HuH-7 (cell line): ENCODE measurements at regions not wholly inside any gene's neighbourhood (a gene's known extent, or its start where the extent isn't known, plus 50 kb on each side); places are given as distances from the start of the nearest gene placed in this dataset.

Source experiments
- DNase-seq: peaks from one replicate; pipeline ENCODE4 v3.0.0; 2011; ENCODE audit warnings: low spot score

DNA sequence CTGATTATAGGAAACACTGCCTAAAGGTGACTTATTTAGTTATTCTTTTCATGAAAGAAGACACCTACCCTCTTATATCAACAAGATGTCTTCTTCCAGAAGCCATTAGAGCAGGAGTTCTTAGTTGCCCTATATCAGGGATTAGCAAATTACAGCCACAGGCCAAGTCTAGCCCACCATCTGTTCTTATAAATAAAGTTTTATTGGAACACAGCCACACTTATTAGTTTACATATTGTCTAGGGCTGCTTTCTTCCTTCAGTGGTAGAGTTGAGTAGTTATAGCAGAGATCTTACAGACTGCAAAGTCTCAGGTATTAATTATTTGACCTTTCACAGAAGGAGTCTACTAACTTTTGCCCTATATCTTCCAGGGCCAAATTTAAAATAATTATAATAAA lies 157.2 kb upstream of the NOCT start:
- DNase-seq, result no peak

GRCh38 chr4:138857416-138857815 lies 158.2 kb upstream of the NOCT start:
- DNase-seq, result no peak

GRCh38 chr4:138852681-138853080 lies 162.9 kb upstream of the NOCT start:
- no peak for DNase-seq

- DNase-seq, result no peak
Measured at GRCh38 chr4:138851391-138852335, 163.9 kb upstream of the NOCT start.

DNA sequence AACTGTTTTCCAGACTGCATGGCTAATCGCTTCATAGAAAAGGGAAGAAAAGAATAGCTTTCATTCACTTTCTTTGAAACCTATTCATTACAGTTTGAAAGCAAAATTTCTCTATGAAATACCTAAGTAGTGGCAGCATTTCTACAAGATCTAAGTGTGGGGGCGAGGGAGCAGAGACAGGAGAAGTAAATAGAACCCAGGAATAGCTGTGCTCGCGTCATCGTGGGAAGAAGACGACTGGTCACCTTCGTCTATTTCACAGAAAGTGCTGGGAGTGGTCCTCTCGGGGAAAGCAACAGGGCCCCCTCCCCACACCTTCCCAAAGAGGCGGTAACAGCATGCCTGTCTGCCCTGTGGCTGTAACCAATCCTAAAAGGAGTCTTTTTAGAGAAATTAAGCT lies 169.9 kb upstream of the NOCT start:
- no peak for DNase-seq

GRCh38 chr4:138845054-138845453 lies 170.5 kb upstream of the NOCT start:
- DNase-seq, result no peak

DNA sequence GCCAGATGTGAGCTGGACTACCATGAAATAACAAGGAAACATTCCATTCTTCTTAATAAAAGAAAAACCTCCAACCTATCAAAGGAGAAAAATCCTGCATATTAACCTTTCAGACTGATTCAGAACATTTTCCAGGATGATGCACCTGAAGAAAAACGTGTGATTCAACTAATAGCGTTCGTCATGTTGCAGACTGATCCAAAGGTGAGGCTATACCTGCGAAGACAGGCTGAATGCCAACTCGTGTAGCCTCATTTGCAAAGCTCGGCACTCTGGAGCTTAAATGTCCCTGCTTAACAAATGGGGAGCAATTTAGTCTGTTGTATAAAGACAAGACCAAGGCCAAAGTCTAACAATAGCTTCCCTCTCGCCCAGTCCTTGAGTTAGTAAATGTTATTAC lies 172.0 kb upstream of the NOCT start:
- no peak for DNase-seq

DNA sequence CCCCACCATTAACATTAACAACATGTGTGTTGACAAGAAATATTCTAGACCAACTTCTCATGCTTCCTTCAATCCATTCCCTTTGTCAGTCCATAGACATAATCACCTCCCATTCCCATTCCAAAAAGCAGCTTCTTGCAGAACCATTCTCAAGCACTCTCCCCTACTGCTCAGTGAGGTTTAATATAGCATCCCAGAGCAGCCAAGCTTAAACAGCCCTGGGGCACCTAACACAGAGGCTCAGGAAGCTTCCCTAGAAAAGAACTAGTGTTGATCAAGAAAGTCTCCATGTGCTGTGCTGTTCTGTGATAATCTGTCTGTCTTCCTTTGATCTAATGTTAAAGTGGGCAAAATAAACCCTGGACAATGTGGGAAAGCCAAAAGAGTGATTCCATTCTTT lies 174.2 kb upstream of the NOCT start:
- no peak for DNase-seq

GRCh38 chr4:138838251-138838650 lies 177.3 kb upstream of the NOCT start:
- no peak for DNase-seq

DNA sequence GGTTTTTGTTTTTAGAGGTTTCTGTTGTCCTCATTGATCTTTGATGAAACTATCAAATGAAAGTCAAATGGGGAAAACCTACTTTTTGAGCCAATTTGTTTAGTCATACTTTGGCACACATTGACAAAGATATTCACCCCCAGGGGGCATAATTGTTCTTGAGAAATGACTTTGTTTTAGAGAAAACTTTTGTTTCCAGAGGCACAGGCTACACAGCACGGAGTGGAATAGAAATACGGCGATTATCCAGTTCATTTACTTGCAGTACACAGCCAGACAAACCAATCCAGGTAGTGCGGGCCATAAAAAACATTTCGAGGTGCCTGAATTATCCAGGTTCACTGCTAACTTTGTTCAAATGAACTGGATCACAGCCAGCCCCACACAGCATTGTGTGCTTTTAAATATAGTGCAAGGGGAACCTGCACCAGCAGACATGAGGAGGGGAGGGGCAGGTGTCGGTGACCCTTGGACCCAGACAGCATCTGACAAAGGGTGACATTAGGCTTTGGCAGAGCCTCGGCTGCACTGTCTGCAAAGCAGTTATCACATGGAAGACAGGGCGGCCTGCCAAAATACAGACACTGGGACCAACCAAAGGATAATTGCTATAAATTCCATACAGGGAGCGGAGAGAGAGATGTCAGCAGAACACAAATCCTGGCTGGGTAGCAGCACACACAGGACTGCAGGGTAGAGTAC lies 179.6 kb upstream of the NOCT start:
- no peak for DNase-seq

DNA sequence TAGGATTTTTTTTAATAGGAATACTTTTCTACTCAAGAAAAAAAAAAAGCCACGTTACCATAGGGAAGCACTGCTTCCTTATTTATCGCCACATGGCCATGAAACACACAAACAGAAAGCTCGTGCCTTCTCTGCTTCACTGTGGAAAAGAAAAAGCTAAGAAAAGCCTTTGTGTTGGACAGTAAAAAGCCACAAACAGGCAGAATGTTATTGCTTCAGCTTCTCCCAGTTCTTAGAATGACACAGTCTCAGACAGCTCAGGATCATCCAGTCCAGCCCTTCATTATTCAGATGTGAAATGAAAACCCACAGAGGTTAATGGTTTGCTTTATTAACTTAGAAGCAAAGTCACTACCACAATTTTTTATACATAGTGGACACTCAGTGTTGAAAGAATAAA lies 181.6 kb upstream of the NOCT start:
- no peak for DNase-seq

GRCh38 chr4:138832563-138832962 lies 183.0 kb upstream of the NOCT start:
- no peak for DNase-seq

GRCh38 chr4:138831948-138832347 lies 183.6 kb upstream of the NOCT start:
- no peak for DNase-seq

- no peak for DNase-seq
Measured at GRCh38 chr4:138828926-138829325, 186.7 kb upstream of the NOCT start.

DNA sequence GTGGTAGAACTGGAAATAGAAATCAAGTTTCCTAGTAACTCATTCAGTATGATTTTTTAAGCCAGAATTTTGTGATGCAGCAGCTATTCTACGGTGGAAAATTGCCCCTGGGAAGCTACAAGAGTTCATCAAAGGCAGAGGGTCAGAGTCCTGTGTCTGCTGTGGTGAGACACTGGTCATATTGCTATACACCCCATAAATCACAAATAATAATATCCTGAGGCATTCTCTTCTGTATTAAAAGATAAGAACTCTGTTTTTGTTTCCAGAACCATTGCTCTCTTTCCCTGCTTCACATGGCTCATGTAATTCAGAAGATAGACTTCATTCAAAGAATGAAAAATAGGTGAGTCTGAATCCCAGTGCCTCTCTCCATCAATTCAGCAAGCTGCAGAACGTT lies 188.8 kb upstream of the NOCT start:
- DNase-seq, result no peak

- no peak for DNase-seq
Measured at GRCh38 chr4:138826322-138826721, 189.3 kb upstream of the NOCT start.

GRCh38 chr4:138821331-138821730 lies 194.2 kb upstream of the NOCT start:
- no peak for DNase-seq

- no peak for DNase-seq
Measured at GRCh38 chr4:138816875-138817274, 198.7 kb upstream of the NOCT start.

GRCh38 chr4:138815811-138816210 lies 199.8 kb upstream of the NOCT start:
- DNase-seq, result no peak

DNA sequence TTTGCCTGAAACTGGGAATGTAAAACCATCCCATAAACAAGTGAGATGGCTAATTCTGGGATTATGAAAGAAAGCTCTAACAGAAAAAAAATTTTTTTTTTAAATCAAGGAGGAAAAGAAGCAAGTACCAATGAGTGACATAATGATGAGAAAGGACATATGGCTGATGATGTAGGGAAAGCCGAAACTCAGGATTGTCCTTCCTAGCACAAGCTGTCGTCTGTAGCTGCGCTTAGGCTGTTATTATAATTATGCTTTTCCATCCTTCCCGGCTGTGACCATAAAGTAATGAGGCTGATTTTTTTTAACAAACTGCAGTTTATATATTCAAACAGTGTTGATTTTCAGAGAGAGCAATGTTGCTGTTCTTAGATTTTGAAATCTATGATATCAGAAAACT lies 209.8 kb upstream of the NOCT start:
- no peak for DNase-seq

DNA sequence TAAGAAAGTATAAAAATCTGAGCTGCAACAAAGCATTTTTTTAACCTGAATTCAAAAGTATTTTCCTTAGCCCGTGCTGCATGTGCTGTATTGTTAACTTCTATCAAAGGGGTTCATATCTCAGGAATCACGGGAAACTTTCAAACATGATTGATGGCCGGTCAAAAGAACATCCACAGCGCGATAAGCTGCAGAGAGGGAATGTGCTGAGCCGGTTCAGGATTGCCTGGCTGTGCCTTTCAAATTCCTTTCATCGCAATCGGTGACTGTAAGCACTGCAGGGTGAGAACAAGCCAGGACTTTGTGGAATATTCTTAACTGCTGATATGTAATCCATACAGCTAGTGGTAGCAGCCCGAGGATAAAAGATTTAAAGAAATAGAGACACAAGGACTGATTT lies 210.9 kb upstream of the NOCT start:
- peak; percentile 6 for DNase-seq

DNA sequence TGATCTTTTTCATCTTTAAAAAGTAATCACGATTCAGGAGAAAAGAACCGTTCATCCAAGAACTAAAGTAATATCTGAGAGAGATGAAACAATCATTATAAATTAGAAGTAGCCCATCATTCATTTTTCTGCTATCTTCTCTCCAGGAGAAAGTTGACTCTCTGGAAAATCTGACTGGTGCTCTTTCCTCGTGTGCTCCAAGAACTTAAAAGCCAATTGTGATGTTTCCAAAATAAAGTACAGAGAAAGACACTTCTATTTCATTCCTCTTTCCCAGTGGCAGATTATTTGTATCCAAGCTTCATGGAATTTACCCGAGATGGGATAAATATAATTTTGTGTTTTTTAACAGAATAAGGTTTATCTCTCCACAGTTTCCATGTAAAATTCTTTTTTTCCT lies 212.5 kb upstream of the NOCT start:
- no peak for DNase-seq

DNA sequence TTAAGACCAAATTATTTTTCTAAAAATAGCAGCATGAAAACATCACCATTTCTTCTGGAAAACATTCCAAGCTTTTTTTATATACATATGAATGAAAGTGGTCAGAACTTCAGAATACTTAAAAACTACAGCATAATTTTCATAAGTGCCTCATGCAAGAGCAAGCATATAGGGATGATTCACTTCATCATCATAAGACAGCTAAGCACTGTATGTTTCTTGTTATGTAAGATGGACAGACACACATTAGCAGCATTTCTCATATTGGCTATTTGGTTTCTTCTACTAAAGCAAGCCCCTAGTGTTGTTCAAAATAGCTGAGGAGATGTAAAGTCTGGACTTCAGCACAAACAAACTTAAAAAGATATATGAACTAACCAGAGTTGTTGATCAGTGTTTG lies 213.1 kb upstream of the NOCT start:
- DNase-seq, result no peak

- DNase-seq, result no peak
Measured at GRCh38 chr4:138800421-138800820, 215.2 kb upstream of the NOCT start.
